HEK293 (cell line): ENCODE measurements at regions not wholly inside any gene's neighbourhood (a gene's known extent, or its start where the extent isn't known, plus 50 kb on each side); places are given as distances from the start of the nearest gene placed in this dataset.

Experiments
- SP2 ChIP-seq: fragments of 450-650 bp; formaldehyde crosslinking; IDR thresholded peaks from 2 replicates; pipeline ENCODE4 v1.5.1; 2016; ENCODE audit warnings: missing biosample characterization, missing genetic modification characterization
- ZNF23 ChIP-seq: fragments of 450-650 bp; formaldehyde crosslinking; IDR thresholded peaks from 2 replicates; pipeline ENCODE4 v1.5.1; 2016; ENCODE audit warnings: missing biosample characterization, missing genetic modification characterization, borderline replicate concordance
- ZNF24 ChIP-seq: fragments of 450-650 bp; formaldehyde crosslinking; IDR thresholded peaks from 2 replicates; pipeline ENCODE4 v1.5.1; 2016; ENCODE audit warnings: missing biosample characterization, missing genetic modification characterization
- ZNF654 ChIP-seq: fragments of 450-650 bp; formaldehyde crosslinking; IDR thresholded peaks from 2 replicates; pipeline ENCODE4 v1.5.1; 2016; ENCODE audit warnings: low read depth, missing biosample characterization, missing genetic modification characterization

GRCh38 chr12:58463051-58463450, 457.3 kb downstream of the LRIG3 start:
- TF ChIP-seq ZNF23, result no peak
- no peak for TF ChIP-seq ZNF654
- no peak for TF ChIP-seq SP2 (tag by site-specific recombination)
- no peak for TF ChIP-seq ZNF24 (tag by site-specific recombination)
